HG03025 (cell line): ENCODE measurements at regions not wholly inside any gene's neighbourhood (a gene's known extent, or its start where the extent isn't known, plus 50 kb on each side); places are given as distances from the start of the nearest gene placed in this dataset.
"Not testable (repeated sequence)": the region's sequence is repeated elsewhere in the genome, so short reads cannot be mapped to it uniquely, and the experiment has no call there.

Source experiments
- ATAC-seq: cut with Tn5 transposase; IDR thresholded peaks from one replicate; pipeline ENCODE4 v1.9.1; 2021; ENCODE audit warnings: mild to moderate bottlenecking, moderate library complexity; ENCODE audit not compliant: unreplicated experiment, low FRiP score

- no peak for ATAC-seq
These were observed 699.8 kb upstream of the GBE1 start for GRCh38 chr3:82461049-82461889.

GRCh38 chr3:82448320-82448719 is 686.9 kb upstream of the GBE1 start:
- ATAC-seq = no peak

DNA sequence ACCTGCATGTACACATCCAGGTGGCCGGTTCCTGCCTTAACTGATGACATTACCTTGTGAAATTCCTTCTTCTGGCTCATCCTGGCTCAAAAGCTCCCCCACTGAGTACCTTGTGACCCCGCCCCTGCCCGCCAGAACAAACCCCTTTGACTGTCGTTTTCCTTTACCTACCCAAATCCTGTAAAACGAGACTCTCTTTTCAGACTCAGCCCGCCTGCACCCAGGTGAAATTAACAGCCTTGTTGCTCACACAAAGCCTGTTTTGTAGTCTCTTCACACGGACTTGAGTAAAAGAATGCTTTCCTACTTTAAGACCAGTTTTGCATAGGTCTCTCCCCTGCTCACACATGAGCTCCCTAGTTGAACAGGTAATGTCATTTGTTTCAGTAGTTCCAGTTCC is 667.4 kb upstream of the GBE1 start:
- ATAC-seq = not testable (repeated sequence)

GRCh38 chr3:82424031-82424339 is 662.5 kb upstream of the GBE1 start:
- ATAC-seq = no peak

DNA sequence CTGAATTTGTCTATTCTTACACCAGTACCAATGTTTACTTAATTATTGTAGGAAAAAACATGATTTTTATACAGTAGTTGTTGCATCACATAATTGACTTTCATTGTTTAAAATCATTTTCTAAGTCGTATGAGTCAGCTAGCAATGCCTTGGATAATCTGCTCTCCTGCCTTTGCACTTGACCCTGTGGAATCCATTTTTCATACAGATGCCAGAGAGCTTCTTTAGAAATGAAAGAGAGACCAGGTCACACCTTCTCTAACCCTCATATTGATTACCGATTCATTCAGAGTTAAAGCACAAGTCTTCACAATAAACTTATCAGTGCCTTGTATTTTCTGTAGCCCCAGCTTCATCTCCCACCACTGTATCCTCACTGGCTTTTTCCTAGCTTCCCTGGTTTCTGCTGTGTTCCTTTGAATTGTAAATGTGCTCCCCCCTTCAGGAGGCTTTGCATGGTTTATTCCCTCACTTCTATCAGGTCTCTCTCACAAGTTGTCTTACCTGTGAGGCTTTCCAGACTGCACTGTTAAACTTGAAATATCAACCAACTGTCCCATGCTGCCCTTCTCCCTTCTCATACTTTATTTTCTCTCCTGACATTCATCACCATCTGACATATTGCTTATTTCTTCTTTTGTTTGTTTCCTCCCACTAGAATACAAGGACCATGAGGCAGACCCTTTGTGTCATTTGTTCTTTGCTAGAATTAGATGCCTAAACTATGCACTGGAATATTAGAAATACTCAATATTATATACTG is 662.0 kb upstream of the GBE1 start:
- ATAC-seq = no peak

DNA sequence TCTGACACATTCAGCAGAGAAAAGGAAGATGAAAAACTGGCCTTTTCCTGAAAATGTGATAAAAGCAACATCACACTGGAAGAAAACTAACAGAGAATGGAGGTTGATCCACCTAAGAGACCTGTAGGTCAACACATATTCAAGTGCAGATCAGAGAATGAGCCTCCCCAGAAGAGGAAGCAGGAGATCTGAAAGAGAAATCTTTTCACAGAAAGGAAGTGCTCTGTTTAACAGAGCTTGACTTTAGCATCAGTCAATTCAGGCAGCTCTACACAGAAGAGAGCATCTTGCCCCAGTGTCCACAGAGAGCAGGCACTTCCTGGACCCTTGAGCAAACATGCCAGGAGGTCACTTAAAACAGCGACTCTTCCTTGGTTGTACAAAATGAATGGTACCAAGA is 655.4 kb upstream of the GBE1 start:
- ATAC-seq = no peak

DNA sequence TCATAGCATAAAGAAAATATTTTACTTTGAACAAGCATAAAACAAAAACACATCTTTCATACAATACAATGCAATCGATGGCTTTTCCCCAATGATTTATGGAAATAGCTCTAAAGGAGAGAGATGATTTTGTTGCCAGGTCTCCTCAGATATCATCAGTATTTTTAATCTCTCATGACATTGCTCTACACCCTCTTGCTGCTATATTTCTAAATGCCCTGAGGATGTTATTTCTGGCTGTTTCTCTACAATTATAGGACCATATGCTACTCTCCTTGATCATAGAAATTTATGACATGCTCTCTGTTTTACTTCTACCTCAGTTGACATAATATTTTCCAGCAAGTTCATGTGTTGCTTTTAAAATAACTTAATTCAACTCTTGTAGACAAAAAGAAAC is 654.9 kb upstream of the GBE1 start:
- ATAC-seq = no peak

GRCh38 chr3:82413171-82413570 is 651.7 kb upstream of the GBE1 start:
- ATAC-seq = no peak

- ATAC-seq = no peak
These were observed 648.9 kb upstream of the GBE1 start for GRCh38 chr3:82410366-82410765.

GRCh38 chr3:82409842-82410241 is 648.4 kb upstream of the GBE1 start:
- ATAC-seq = no peak

- no peak for ATAC-seq
These were observed 630.8 kb upstream of the GBE1 start for GRCh38 chr3:82392203-82392775.

DNA sequence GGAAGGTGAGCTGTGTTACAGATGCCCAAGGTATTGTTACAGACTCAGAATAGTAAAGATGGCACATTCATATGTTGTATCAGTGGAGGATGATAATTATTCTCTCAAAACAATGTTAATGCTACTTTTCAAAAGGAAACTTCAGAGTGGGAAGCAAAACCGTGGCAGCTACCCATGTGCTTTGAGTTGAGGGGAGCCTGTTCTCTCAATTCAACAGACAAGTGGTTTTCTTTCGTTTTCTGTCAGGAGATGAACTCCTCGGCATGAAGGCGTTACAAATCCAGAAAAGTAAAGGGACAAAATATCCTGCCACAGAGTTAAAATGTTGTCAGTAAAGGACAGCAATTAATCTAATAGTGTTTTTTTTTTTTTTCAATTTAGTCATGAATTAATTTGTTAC is 629.4 kb upstream of the GBE1 start:
- ATAC-seq = no peak

DNA sequence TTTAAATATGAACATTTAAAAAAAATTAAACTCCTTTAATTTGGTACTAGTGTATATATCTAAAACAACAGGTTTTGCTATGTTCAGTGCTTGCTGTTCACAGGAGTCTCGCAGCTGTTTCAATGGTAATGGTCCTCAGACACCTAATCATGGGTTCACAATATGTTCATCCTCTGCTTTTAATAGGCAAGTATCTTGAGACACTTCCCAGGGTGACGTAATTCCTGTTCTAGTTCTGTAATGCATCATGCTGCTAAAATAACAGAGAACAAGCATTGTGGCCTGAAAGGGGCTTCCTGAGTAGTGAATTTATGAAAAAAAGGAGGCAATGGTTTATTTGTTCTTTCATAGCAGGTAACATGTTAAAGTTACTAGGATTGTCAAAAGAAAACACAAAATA is 625.2 kb upstream of the GBE1 start:
- no peak for ATAC-seq

DNA sequence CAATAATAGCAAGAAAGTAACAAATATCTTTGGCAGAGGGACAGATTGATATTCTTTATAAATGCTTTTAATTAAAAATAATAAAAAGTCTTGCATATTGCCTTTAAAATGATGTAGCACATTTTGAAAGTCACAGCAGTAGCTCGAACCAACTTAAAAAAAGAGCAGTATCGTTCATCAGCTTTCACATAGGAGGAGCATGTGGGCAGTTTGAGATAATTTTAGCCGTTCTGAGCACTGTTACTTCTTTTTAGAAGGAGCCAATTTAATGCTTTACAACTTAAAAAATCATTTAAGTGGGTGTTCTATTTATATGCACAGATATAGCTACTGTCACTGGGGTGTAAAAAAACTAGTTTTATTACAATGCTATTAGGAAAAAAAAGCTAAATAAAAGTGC is 622.7 kb upstream of the GBE1 start:
- ATAC-seq = no peak

GRCh38 chr3:82382831-82383230 is 621.4 kb upstream of the GBE1 start:
- ATAC-seq = no peak

GRCh38 chr3:82378392-82378791 is 616.9 kb upstream of the GBE1 start:
- ATAC-seq = no peak

GRCh38 chr3:82376883-82377282 is 615.4 kb upstream of the GBE1 start:
- no peak for ATAC-seq

DNA sequence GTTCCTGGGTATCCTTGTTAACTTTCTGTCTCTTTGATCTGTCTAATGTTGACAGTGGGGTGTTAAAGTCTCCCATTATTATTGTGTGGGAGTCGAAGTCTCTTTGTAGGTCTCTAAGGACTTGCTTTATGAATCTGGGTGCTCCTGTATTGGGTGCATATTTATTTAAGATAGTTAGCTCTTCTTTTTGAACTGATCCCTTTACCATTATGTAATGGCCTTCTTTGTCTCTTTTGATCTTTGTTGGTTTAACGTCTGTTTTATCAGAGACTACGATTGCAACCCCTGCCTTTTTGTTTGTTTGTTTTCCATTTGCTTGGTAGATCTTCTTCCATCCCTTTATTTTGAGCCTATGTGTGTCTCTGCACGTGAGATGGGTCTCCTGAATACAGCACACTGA is 612.4 kb upstream of the GBE1 start:
- ATAC-seq = not testable (repeated sequence)

DNA sequence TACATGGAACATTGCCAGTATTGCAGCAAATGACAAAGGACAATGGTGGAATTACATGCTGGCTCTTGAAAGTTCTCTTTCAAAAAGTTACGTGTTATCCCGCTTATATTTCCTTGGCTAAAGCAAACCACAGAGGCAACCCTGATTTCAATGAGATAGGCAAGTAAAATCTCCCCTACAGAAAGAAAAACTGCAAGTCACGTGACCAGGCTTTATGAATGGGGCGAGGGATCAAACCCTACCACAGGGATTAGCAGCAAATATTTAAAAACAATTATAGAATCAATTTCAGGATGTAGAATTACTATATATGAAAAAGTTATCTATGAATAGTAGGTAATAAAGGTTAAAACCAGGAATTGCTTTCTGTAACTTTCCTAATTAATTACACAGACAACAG is 603.4 kb upstream of the GBE1 start:
- no peak for ATAC-seq

DNA sequence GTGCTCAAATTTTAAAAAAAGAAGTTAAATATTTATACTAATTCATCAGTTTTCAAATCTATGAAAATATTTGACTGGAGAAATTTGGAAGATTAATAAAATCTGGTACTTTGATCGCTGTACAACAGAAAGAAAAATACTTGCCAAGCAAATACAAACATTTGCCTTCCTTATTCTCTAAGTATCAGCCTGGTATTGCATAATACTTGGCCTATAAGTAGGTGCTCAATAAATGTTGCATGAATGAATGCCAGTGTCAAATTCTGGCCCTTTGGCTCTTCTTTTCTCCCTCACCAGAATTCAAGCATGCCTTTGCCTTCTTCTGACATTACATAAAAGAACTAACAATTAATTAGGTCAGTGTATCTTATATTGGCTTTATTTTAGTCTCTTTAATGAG is 601.7 kb upstream of the GBE1 start:
- no peak for ATAC-seq

DNA sequence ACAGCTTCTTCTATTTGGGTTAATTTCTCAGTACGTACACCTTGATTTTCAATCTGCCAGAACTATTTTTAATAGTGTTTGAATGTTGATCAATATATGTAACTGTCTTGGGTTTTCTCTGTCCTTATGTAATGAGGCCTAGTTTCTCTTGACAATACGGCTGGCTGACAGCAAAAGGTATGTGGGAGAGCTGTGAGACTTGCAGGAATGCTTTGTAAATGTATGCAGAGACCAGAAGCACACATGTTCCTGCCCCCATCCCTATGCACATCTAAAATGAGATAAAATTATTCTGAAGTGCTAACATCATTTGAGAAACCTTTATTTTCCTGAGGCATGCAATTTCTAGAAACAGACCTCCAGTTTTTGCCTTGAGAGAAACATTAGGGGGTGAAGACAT is 593.8 kb upstream of the GBE1 start:
- no peak for ATAC-seq

DNA sequence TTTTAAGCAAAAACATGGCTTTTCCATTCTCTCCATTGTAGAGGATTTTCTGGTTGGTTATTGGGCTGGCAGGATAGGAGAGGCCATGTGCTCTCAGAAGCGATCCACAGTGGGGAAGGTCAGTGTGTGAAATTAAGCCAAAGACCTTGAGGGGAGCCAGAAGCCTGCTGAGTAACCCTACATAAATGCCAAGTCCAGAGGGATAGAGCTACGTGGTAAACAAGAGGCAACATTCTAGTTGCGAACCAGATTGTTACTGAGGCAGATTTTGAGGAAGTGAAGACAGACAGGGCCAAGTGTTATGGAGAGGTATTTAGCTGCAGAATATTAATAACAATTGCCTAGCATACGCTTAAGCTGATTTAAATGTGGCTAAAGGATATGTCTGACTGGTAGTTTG is 592.8 kb upstream of the GBE1 start:
- ATAC-seq = no peak
